GM12878 (cell line): ENCODE measurements at regions not wholly inside any gene's neighbourhood (a gene's known extent, or its start where the extent isn't known, plus 50 kb on each side); places are given as distances from the start of the nearest gene placed in this dataset.

Experiments used
- FOXM1 ChIP-seq: IDR thresholded peaks from 2 replicates; pipeline ENCODE4 v1.6.1; 2012; ENCODE audit warnings: low read depth, mild to moderate bottlenecking, inconsistent platforms, low read length, moderate library complexity
- HDAC6 ChIP-seq: fragments of 200-600 bp; sonication (generic); IDR thresholded peaks from one replicate; pipeline ENCODE4 v1.8.0; 2017; ENCODE audit warnings: antibody characterized with exemption; ENCODE audit not compliant: unreplicated experiment
- MTA2 ChIP-seq: fragments of 450-650 bp; IDR thresholded peaks from 2 replicates; pipeline ENCODE4 v1.6.1; 2016; ENCODE audit warnings: low read depth, mild to moderate bottlenecking, moderate library complexity
- POLR2A ChIP-seq: IDR thresholded peaks from 2 replicates; pipeline ENCODE4 v1.6.1; 2011; ENCODE audit warnings: low read depth, mild to moderate bottlenecking, low read length

- TF ChIP-seq FOXM1 = no peak
- no peak for TF ChIP-seq MTA2
- no peak for TF ChIP-seq HDAC6
- no peak for TF ChIP-seq POLR2A
Measured at GRCh38 chr11:115931548-115932083, 427.4 kb upstream of the CADM1 start.
